HG03108 (cell line): ENCODE measurements at regions not wholly inside any gene's neighbourhood (a gene's known extent, or its start where the extent isn't known, plus 50 kb on each side); places are given as distances from the start of the nearest gene placed in this dataset.

Experiments
- ATAC-seq: cut with Tn5 transposase; IDR thresholded peaks from one replicate; pipeline ENCODE4 v1.9.1; 2021; ENCODE audit warnings: moderate library complexity; ENCODE audit not compliant: unreplicated experiment

DNA sequence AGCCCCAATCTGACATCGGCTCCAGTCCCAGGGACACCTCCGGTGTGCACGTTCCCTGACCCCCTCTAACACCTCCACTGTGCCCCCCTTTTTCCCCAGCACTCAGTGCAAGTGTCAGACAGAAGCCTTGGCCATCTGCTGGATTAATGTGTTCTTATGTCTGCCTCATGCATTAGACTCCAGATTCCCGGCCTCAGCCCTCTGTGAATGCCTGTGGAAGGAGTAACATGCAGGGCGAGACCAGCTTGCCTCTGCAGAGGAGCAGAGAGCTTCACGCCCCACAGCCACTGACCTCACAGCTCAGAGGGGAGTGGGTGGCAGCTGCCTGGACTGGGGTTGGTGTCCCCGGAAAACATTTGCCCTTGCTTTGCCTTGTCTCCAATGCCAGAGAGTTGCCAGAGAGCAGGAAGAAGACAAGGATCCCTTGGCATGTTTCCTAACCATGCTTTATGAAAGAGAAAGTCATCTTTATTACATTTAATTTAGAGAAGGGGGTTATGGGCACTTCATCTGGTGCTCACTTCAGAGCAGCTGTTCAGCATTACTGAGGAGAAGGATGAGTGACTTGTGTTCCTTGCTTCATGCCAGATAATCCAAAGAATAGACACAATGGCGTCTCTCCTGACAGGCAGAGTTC lies 91.6 kb upstream of the CXCL12 start:
- ATAC-seq: no peak

DNA sequence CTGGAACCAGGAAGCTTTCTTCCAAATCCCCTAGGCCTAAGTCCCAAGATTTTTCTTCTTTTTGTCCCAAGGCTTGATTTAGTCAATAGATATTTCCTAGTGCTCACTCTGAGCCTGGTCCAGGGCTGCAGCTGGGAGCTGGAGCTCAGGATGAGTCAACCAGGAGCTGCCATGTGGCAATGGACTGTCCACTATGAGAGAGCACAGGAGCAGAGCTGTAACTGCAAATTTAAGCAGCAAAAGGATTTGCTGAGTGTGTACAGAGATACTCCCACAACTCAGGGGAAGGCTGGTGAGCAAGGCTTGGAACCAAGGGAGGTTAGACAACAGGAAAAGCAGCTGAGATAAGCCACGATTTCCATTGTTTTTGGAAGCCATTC lies 92.1 kb upstream of the CXCL12 start:
- ATAC-seq: no peak

- no peak for ATAC-seq
Measured at GRCh38 chr10:44478040-44478439, 93.1 kb upstream of the CXCL12 start.

DNA sequence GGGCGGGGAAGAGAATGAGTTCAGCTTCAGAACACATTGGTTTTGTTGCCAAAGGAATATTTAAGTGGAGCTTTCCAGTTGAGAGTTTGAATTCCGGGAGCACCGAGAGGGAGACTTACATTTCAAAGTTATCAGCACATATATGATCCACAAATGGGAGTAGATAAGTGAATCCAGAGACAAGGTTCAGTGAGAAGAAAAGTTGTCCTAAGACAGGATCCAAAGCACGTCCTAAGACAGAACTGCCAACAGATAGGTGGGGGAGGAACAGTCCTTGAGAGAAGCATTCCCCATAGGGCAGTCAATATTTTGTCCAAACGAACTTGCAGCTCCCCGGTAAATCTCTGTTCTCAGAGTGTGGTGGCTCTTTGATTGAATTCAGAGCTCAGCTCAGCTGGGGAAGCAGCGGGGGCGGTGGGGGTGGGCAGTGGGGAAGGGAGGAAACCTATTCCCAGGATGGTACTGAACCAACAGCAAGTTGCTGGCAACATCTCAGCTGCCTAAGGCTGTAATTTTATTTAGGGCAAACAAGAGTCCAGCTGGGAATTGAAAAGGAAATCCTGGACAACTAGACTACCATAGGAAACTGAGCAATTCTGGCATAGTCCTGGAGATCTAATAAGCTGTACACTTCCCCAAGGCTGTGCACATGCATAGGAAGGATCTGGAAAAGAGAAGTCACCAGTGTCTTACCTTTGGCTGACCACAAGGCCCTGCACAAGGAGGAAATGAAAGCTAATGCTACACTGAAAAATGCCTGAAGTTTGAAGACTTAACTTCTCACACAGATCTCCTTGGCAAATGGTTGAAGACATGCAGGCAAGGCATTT lies 94.2 kb upstream of the CXCL12 start:
- ATAC-seq: no peak

GRCh38 chr10:44492678-44493077 lies 107.8 kb upstream of the CXCL12 start:
- no peak for ATAC-seq

- no peak for ATAC-seq
Measured at GRCh38 chr10:44498222-44498621, 113.3 kb upstream of the CXCL12 start.

DNA sequence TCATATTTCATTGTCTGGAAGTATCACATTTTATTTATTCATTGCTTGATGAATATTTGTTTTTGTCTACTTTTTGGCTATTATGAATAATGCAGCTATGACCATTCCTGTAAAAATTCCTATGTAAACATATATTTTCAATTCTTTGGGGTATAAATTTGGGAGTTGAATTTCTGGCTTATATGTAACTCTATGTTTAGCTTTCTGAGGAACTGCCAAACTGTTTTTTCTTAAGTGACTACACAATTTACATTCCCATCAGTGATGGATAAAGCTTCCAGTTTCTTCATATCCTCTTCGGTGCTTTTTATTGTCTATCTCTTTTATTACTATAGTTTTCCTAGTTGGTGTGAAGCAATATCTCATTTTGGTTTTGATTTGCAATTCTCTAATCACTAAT lies 115.6 kb upstream of the CXCL12 start:
- ATAC-seq: no peak

DNA sequence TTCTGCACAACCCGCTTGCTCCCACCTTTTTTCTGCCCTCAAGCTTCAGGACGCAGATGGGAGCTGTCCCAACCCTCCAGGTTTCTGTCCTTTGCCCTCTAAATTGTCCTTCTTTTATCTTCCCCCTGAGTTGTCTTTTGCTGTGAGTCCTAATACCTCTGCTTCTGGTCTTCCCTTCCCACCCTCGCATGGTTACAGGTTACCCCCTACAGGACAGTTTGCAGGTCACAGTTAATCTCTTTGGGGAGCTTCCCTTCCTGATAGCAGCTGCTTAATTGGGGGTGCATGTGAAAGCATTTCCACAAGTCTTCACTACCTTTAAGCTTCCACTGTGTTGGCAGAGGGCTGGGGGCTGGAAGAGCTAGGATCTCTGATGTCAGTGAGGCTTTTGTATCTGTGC lies 121.5 kb upstream of the CXCL12 start:
- no peak for ATAC-seq

GRCh38 chr10:44510379-44511115 lies 125.7 kb upstream of the CXCL12 start:
- ATAC-seq: no peak

GRCh38 chr10:44511166-44511565 lies 126.3 kb upstream of the CXCL12 start:
- no peak for ATAC-seq

GRCh38 chr10:44511601-44512000 lies 126.7 kb upstream of the CXCL12 start:
- ATAC-seq: no peak

DNA sequence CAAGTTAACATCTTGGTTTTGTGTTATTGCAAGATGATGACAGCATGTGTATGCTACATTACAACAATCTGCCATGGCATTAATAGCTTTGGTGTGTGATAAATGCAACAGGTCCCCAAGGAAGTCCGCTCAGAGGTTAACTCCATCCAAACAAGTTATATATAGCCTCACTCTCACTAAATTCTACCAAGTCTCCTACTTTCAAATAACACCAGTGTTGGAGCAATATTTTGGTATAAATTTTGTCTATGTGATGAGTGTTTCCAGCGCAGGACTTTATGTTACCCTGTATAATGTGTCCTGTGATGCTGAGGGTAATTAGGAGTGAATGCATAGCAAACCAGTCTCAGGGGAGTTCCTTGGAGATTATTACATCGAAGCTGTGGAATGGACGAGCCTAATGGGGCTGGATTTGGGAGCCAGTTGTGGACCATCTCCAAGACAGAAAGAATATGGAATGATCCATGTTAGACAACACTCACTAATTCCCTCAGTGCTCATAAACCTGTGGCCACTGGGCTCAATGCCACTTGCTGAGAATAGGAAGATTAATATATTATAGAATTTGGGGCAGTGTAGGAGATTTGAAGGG lies 127.6 kb upstream of the CXCL12 start:
- ATAC-seq: no peak

DNA sequence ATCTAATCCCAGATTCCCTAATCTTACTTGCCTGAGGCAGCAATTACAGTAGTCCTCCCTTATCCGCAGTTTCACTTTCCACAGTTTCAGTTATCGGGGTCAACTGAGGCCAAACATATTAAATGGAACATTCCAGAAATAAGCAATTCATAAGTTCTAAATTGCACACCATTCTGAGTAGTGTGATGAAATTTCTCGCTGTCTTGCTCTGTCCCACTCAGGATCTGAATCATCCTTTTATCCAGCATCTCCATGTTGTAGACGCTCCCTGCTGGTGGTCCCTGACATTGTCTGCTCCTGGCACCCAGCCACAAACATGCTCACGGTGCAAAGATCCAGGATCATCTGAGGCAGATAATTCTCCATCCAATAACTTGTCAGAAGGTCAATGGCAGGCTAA lies 128.7 kb upstream of the CXCL12 start:
- ATAC-seq: no peak

DNA sequence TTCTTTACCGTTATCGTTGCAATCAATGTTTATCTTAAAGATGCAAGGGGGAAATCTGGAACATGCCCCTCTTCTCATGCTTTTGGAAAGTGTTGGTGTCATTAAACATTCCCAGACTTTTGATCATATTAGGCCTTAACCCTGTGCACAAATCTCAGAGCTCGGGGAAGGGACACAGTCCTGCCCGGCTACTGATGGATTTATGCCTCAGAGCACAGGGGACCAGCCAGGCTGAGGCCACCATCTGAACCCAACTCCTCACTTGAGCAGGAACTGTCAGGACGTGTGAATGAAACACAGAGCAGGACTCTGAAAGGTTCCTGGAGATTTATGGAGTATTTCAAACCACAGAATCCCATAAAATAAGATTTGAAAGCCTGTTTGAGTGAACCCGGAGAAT lies 132.0 kb upstream of the CXCL12 start:
- ATAC-seq: no peak

- ATAC-seq: no peak
Measured at GRCh38 chr10:44517635-44518034, 132.7 kb upstream of the CXCL12 start.

GRCh38 chr10:44519361-44519760 lies 134.5 kb upstream of the CXCL12 start:
- ATAC-seq: no peak

DNA sequence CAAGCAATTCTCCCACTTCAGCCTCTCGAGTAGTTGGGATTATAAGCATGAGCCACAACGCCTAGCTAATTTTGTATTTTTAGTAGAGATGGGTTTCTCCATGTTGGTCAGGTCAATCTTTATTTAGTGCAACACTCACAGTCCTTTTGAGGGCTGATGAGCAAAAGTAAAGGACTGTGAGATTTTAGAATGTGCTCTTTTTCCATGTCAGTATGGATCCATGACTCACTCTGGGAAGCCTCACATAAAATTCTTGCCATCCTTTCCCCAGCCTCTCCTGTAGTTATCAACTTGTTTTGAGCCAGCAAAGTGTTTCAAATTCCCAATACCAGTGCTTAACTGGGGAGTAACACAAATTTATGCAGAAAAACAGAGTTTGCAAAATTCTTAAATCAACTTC lies 135.8 kb upstream of the CXCL12 start:
- no peak for ATAC-seq

- no peak for ATAC-seq
Measured at GRCh38 chr10:44539178-44539577, 154.3 kb upstream of the CXCL12 start.

- ATAC-seq: no peak
Measured at GRCh38 chr10:44552726-44553125, 167.8 kb upstream of the CXCL12 start.

- ATAC-seq: no peak
Measured at GRCh38 chr10:44557596-44558191, 172.8 kb upstream of the CXCL12 start.

- no peak for ATAC-seq
Measured at GRCh38 chr10:44558521-44558920, 173.6 kb upstream of the CXCL12 start.
